ENCODE measurements at regions not wholly inside any gene's neighbourhood (a gene's known extent, or its start where the extent isn't known, plus 50 kb on each side); places are given as distances from the start of the nearest gene placed in this dataset.

DNA sequence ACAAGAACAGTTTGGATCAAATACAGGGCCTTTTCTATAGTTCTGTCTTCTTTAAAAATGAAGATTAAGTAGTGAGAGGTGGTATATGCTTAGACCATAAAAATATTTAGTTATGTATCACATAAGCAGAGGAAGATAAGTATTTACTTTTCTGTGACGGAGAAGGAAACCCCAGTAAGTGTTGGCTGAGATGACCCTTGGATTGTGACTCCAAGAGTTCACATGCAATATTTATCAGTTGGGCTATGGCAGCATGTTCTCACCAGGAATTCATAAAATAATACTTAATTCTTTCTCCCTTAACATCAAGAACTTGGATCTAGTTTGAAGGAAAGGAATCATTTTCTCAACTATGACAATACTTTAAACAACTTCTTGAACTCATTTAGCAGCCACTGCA is 98.4 kb upstream of the TBX18 start:
- DNase-seq (no peak), FAIRE-seq (no peak)
- Histone ChIP-seq H3K9me3 (ENCODE audit: control insufficient read depth in 2 of 3, insufficient read depth in 1 of 3, low read length in 3 of 3) (no peaks in the 10 kb centered on the region), H3K9ac (ENCODE audit: low read length in 3 of 3) (no peak overlapping the region), H3K27ac (ENCODE audit: low read depth in 2 of 2, low read length in 2 of 2) (no peak overlapping the region), H3K4me3 (ENCODE audit: low read length in 3 of 3) (no peak overlapping the region), H3K4me1 (ENCODE audit: control insufficient read depth in 2 of 3, insufficient read depth in 2 of 3, low read depth in 1 of 3, low read length in 3 of 3) (no peaks in the 10 kb centered on the region), H3K36me3 (ENCODE audit: control insufficient read depth in 2 of 3, insufficient read depth in 3 of 3, low read length in 3 of 3) (no peaks in the 10 kb centered on the region), H3K27me3 (ENCODE audit: control insufficient read depth, insufficient read depth, low read length) (no peaks in the 10 kb centered on the region)
- intact Hi-C loops (cut with DNase I) = no loop called here
- no peak for TF ChIP-seq CTCF (IDR thresholded peaks at IDR 0.05; ENCODE audit: borderline replicate concordance, extremely low read depth, insufficient read depth)

GRCh38 chr6:84860920-84861319 is 96.5 kb upstream of the TBX18 start:
- TF ChIP-seq CTCF (IDR thresholded peaks at IDR 0.05; ENCODE audit: borderline replicate concordance, extremely low read depth, insufficient read depth) = no peak
- Histone ChIP-seq H3K36me3 (ENCODE audit: control insufficient read depth in 2 of 3, insufficient read depth in 3 of 3, low read length in 3 of 3) (no peaks in the 10 kb centered on the region), H3K27me3 (ENCODE audit: control insufficient read depth, insufficient read depth, low read length) (no peaks in the 10 kb centered on the region), H3K27ac (ENCODE audit: low read depth in 2 of 2, low read length in 2 of 2) (no peak overlapping the region), H3K9ac (ENCODE audit: low read length in 3 of 3) (no peak overlapping the region), H3K9me3 (ENCODE audit: control insufficient read depth in 2 of 3, insufficient read depth in 1 of 3, low read length in 3 of 3) (no peaks in the 10 kb centered on the region), H3K4me1 (ENCODE audit: control insufficient read depth in 2 of 3, insufficient read depth in 2 of 3, low read depth in 1 of 3, low read length in 3 of 3) (no peaks in the 10 kb centered on the region), H3K4me3 (ENCODE audit: low read length in 3 of 3) (no peak overlapping the region)
- DNase-seq (no peak), FAIRE-seq (no peak)
- intact Hi-C loops (cut with DNase I) = no loop called here

- FAIRE-seq = no peak
Observed at GRCh38 chr6:84860509-84860908, 96.1 kb upstream of the TBX18 start.

More at GRCh38 chr6:84860509-84860908, 96.1 kb upstream of the TBX18 start:
- no peak overlapping the region for H3K9ac ChIP-seq (ENCODE audit: low read length in 3 of 3)
- no peak for TF ChIP-seq CTCF (IDR thresholded peaks at IDR 0.05; ENCODE audit: borderline replicate concordance, extremely low read depth, insufficient read depth)
- H3K9me3 ChIP-seq (ENCODE audit: control insufficient read depth in 2 of 3, insufficient read depth in 1 of 3, low read length in 3 of 3) = no peaks in the 10 kb centered on the region
- H3K36me3 ChIP-seq (ENCODE audit: control insufficient read depth in 2 of 3, insufficient read depth in 3 of 3, low read length in 3 of 3) = no peaks in the 10 kb centered on the region
- no peaks in the 10 kb centered on the region for H3K4me1 ChIP-seq (ENCODE audit: control insufficient read depth in 2 of 3, insufficient read depth in 2 of 3, low read depth in 1 of 3, low read length in 3 of 3)
- no peaks in the 10 kb centered on the region for H3K27me3 ChIP-seq (ENCODE audit: control insufficient read depth, insufficient read depth, low read length)
- H3K4me3 ChIP-seq (ENCODE audit: low read length in 3 of 3) = no peak overlapping the region
- intact Hi-C loops (cut with DNase I) = no loop called here
- H3K27ac ChIP-seq (ENCODE audit: low read depth in 2 of 2, low read length in 2 of 2) = no peak overlapping the region
- DNase-seq = no peak

All from kidney (tissue), 13 donors.